AG08395 (cell line): ENCODE measurements at regions not wholly inside any gene's neighbourhood (a gene's known extent, or its start where the extent isn't known, plus 50 kb on each side); places are given as distances from the start of the nearest gene placed in this dataset.

Source experiments
- DNase-seq: peaks from one replicate; pipeline ENCODE4 v3.0.0; 2012; ENCODE audit warnings: mixed read lengths, low spot score

- no peak for DNase-seq
Measured at GRCh38 chr11:16434036-16434435, 77.7 kb upstream of the SOX6 start.

GRCh38 chr11:16430674-16431073 lies 74.3 kb upstream of the SOX6 start:
- no peak for DNase-seq

GRCh38 chr11:16421826-16422225 lies 65.5 kb upstream of the SOX6 start:
- no peak for DNase-seq

GRCh38 chr11:16418428-16419097 lies 62.2 kb upstream of the SOX6 start:
- DNase-seq, result no peak

- no peak for DNase-seq
Measured at GRCh38 chr11:16412525-16413172, 56.3 kb upstream of the SOX6 start.

GRCh38 chr11:16410479-16410878 lies 54.1 kb upstream of the SOX6 start:
- DNase-seq, result no peak

- no peak for DNase-seq
Measured at GRCh38 chr11:16408619-16409018, 52.3 kb upstream of the SOX6 start.

GRCh38 chr11:16406226-16406625 lies 49.9 kb upstream of the SOX6 start:
- DNase-seq, result no peak
